Keratinocyte (primary cell): ENCODE measurements at regions not wholly inside any gene's neighbourhood (a gene's known extent, or its start where the extent isn't known, plus 50 kb on each side); places are given as distances from the start of the nearest gene placed in this dataset.

ENCODE experiments used
- DNase-seq: peaks from one replicate; pipeline ENCODE4 v3.0.0-alpha.2; 2011; ENCODE audit warnings: low read depth, missing footprints, low spot score
- FAIRE-seq: peaks from 2 replicates; lab custom pipeline; 2011; peaks lifted over from hg19 to GRCh38; lab: Jason Lieb, UNC
- H2AFZ ChIP-seq: 2 replicates; pipeline ENCODE4 v1.6.0; 2012; ENCODE audit warnings: low read length, control low read depth, inconsistent platforms; ENCODE audit not compliant: control insufficient read depth
- H3K27ac ChIP-seq: 2 replicates; pipeline ENCODE4 v1.5.1; 2011; ENCODE audit warnings: low read length; ENCODE audit not compliant: control insufficient read depth, insufficient read depth
- H3K27me3 ChIP-seq: 3 replicates; pipeline ENCODE4 v1.6.0; 2011; ENCODE audit warnings: low read length; ENCODE audit not compliant: control insufficient read depth, insufficient read depth; ENCODE audit errors: extremely low read depth
- H3K36me3 ChIP-seq, 2 experiments: 2 replicates in 1 of 2; 3 replicates in 1 of 2; pipeline ENCODE4 v1.5.1; 2011; ENCODE audit warnings: low read length in 2 of 2, mild to moderate bottlenecking in 1 of 2; ENCODE audit not compliant: control insufficient read depth in 2 of 2, insufficient read depth in 2 of 2; ENCODE audit errors: extremely low read depth in 1 of 2
- H3K4me1 ChIP-seq: 3 replicates; pipeline ENCODE4 v1.5.1; 2011; ENCODE audit warnings: low read length; ENCODE audit not compliant: control insufficient read depth, insufficient read depth; ENCODE audit errors: extremely low read depth
- H3K4me2 ChIP-seq: 3 replicates; pipeline ENCODE4 v1.6.0; 2011; ENCODE audit warnings: low read depth, low read length; ENCODE audit not compliant: control insufficient read depth, insufficient read depth; ENCODE audit errors: extremely low read depth
- H3K4me3 ChIP-seq, 3 experiments: fragments of 200-600 bp in 1 of 3; sonication (generic) in 1 of 3; 2 replicates in 2 of 3; 3 replicates in 1 of 3; pipeline ENCODE4 v1.5.1; 2011 to 2016; ENCODE audit warnings: low read length in 3 of 3, mild to moderate bottlenecking in 3 of 3, control low read depth in 2 of 3, inconsistent platforms in 1 of 3, low read depth in 1 of 3, mixed read lengths in 1 of 3, mixed run types in 1 of 3, moderate library complexity in 1 of 3; ENCODE audit not compliant: control insufficient read depth in 2 of 3, insufficient read depth in 2 of 3; ENCODE audit errors: extremely low read depth in 1 of 3
- H3K79me2 ChIP-seq: 2 replicates; pipeline ENCODE4 v1.6.0; 2012; ENCODE audit warnings: low read length; ENCODE audit not compliant: control insufficient read depth, insufficient read depth
- H3K9ac ChIP-seq: 3 replicates; pipeline ENCODE4 v1.6.0; 2011; ENCODE audit warnings: low read length; ENCODE audit not compliant: control insufficient read depth, insufficient read depth; ENCODE audit errors: extremely low read depth
- H3K9me1 ChIP-seq: 3 replicates; pipeline ENCODE4 v1.6.0; 2011; ENCODE audit warnings: low read length; ENCODE audit not compliant: control insufficient read depth, insufficient read depth; ENCODE audit errors: extremely low read depth
- H3K9me3 ChIP-seq: 2 replicates; pipeline ENCODE4 v1.5.1; 2012; ENCODE audit warnings: low read depth, low read length; ENCODE audit not compliant: control insufficient read depth
- H4K20me1 ChIP-seq: 3 replicates; pipeline ENCODE4 v1.6.0; 2011; ENCODE audit warnings: low read length; ENCODE audit not compliant: control insufficient read depth, insufficient read depth; ENCODE audit errors: extremely low read depth
- EZH2 ChIP-seq: IDR thresholded peaks from one replicate; pipeline ENCODE4 v1.6.1; 2012; ENCODE audit warnings: inconsistent platforms, mild to moderate bottlenecking, low read length, moderate library complexity
- dilution Hi-C: fragments of 300-500 bp; cut with MboI; formaldehyde crosslinking; loops from one replicate; pipeline ENCODE4 v1.7.0; 2020; ENCODE audit warnings: low sequenced_read_pairs; ENCODE audit not compliant: extremely low pct_ligation_motif_present
- TF ChIP-seq, protein P1 (sequence below), 3 experiments: IDR thresholded peaks in 1 of 3; conservative IDR thresholded peaks in 1 of 3; optimal IDR thresholded peaks in 1 of 3; 2 replicates in 2 of 3; 3 replicates in 1 of 3; pipeline versions ENCODE3 to v1.5.1; 2011; ENCODE audit warnings: low read length in 3 of 3, mild to moderate bottlenecking in 3 of 3, moderate library complexity in 2 of 3, control low read depth in 1 of 3, inconsistent platforms in 1 of 3; ENCODE audit not compliant: insufficient read depth in 2 of 3; ENCODE audit errors: extremely low read depth in 1 of 3

DNA sequence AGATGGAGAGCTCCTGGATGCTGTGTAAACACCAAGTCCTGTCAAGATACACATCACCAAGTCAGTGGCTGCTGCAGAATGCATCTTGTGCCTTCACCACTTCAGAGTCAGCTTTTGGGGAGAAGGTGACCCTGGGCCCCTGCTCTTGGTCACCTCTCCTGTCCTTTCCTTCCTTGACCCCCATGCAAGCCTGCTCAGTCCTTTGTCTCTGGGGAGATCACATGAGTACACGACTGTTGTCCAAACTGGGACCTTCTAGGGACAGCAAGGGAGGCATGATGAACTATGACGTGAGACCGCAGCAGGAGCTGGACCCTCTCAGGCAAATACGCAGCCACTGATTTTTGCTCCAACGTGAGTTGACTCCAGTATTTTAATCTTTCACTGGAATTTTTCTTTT, 706.9 kb upstream of the ID2 start:
- dilution Hi-C loops: no loop called here
- Histone ChIP-seq H3K9me3 (no peaks in the 10 kb centered on the region), H3K79me2 (no peaks in the 10 kb centered on the region), H3K9me1 (no peaks in the 10 kb centered on the region), H3K27me3 (no peaks in the 10 kb centered on the region), H3K27ac (no peak overlapping the region), H3K4me2 (no peak overlapping the region), H2AFZ (no peak overlapping the region), H3K36me3 (no peaks in the 10 kb centered on the region), H3K4me3 (no peak overlapping the region), H4K20me1 (no peaks in the 10 kb centered on the region), H3K4me1 (no peaks in the 10 kb centered on the region), H3K9ac (no peak overlapping the region)
- no peak for TF ChIP-seq EZH2
- TF ChIP-seq, protein P1, sequence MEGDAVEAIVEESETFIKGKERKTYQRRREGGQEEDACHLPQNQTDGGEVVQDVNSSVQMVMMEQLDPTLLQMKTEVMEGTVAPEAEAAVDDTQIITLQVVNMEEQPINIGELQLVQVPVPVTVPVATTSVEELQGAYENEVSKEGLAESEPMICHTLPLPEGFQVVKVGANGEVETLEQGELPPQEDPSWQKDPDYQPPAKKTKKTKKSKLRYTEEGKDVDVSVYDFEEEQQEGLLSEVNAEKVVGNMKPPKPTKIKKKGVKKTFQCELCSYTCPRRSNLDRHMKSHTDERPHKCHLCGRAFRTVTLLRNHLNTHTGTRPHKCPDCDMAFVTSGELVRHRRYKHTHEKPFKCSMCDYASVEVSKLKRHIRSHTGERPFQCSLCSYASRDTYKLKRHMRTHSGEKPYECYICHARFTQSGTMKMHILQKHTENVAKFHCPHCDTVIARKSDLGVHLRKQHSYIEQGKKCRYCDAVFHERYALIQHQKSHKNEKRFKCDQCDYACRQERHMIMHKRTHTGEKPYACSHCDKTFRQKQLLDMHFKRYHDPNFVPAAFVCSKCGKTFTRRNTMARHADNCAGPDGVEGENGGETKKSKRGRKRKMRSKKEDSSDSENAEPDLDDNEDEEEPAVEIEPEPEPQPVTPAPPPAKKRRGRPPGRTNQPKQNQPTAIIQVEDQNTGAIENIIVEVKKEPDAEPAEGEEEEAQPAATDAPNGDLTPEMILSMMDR (optimal IDR thresholded peaks at IDR 0.05 in 1 of 3, IDR thresholded peaks at IDR 0.05 in 1 of 3, conservative IDR thresholded peaks at IDR 0.05 in 1 of 3; ENCODE audit: extremely low read depth in 1 of 3, insufficient read depth in 2 of 3, low read length in 3 of 3): no peak
- FAIRE-seq (no peak), DNase-seq (no peak)

DNA sequence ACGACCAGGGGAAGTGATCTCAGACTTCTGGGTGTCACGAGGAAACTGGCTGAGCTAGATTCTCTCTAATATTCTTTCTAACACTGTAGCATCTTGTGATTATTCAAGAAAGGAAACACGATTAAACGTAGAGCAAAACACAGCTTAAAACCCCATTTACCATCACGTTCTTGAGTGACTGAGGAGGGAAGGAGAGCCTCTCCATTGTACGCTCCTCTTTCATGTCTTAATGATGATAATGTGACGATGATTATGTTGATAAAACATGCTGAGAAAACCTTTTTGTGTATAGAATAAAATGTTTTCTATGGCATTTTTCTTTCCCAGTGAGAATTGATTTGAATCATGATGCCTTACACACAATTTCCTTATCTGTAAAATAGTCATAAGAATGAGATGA, 705.6 kb upstream of the ID2 start:
- DNase-seq (no peak), FAIRE-seq (no peak)
- no peak overlapping the region for H3K4me3 ChIP-seq
- no peak for TF ChIP-seq EZH2
- TF ChIP-seq, protein P1 (optimal IDR thresholded peaks at IDR 0.05 in 1 of 3, IDR thresholded peaks at IDR 0.05 in 1 of 3, conservative IDR thresholded peaks at IDR 0.05 in 1 of 3; ENCODE audit: extremely low read depth in 1 of 3, insufficient read depth in 2 of 3, low read length in 3 of 3): no peak
- H4K20me1 ChIP-seq: no peaks in the 10 kb centered on the region
- H3K4me2 ChIP-seq: no peak overlapping the region
- H3K9me3 ChIP-seq: no peaks in the 10 kb centered on the region
- H3K4me1 ChIP-seq: no peaks in the 10 kb centered on the region
- H3K27me3 ChIP-seq: no peaks in the 10 kb centered on the region
- H3K27ac ChIP-seq: no peak overlapping the region
- H3K36me3 ChIP-seq: no peaks in the 10 kb centered on the region
- no peaks in the 10 kb centered on the region for H3K9me1 ChIP-seq
- dilution Hi-C loops: no loop called here
- no peaks in the 10 kb centered on the region for H3K79me2 ChIP-seq
- no peak overlapping the region for H2AFZ ChIP-seq
- H3K9ac ChIP-seq: no peak overlapping the region
